ENCODE measurements at regions not wholly inside any gene's neighbourhood (a gene's known extent, or its start where the extent isn't known, plus 50 kb on each side); places are given as distances from the start of the nearest gene placed in this dataset.

- TF ChIP-seq CTCF (IDR thresholded peaks at IDR 0.05), result no peak
- TF ChIP-seq POLR2A (IDR thresholded peaks at IDR 0.05), result no peak
Observed at GRCh38 chr2:21792571-21792970, 668.8 kb downstream of the TDRD15 start.

Data from ovary (tissue), 3 donors.